HG03469 (cell line): ENCODE measurements at regions not wholly inside any gene's neighbourhood (a gene's known extent, or its start where the extent isn't known, plus 50 kb on each side); places are given as distances from the start of the nearest gene placed in this dataset.
"Not testable (repeated sequence)": the region's sequence is repeated elsewhere in the genome, so short reads cannot be mapped to it uniquely, and the experiment has no call there.

Experiments
- ATAC-seq: cut with Tn5 transposase; IDR thresholded peaks from one replicate; pipeline ENCODE4 v1.9.1; 2021; ENCODE audit warnings: mild to moderate bottlenecking, moderate library complexity, moderate number of reproducible peaks; ENCODE audit not compliant: unreplicated experiment

DNA sequence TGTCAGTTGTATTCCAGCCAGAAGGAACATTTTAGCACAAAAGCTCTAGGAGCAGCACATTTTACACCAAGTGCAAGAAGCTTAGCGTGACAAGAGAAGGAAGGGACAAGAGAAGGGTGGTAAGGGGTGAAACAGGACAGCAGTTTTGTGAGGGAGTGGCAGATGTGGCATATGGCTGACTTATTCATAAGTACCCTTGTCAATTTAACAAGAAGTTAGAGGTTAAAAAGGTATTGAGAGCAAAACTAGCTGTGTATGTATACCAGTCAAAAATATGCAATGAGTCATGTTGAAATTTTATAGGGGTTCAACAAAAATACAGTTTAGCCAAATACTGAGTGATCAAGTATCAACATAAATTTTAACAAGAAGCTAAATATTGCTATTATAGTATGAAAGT is 561.5 kb upstream of the POT1 start:
- ATAC-seq: no peak

GRCh38 chr7:125490167-125490566 is 560.5 kb upstream of the POT1 start:
- ATAC-seq: no peak

DNA sequence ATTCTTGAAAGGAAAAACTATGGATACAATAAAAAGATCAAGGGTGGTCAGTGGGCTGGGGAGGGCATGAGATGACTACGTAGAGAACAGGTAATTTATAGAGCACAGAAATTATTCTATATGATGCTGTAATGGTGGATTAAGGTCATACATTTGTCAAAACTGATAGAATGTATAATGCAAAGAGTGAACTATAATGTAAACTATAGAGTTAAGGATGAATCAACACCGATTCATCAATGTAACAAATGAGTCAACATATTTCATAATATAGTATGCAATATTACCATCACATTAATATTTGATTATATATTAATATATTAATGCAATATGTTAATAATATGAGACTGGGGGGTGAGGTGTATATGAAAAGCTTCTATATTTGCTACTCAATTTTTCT is 555.6 kb upstream of the POT1 start:
- ATAC-seq: no peak

DNA sequence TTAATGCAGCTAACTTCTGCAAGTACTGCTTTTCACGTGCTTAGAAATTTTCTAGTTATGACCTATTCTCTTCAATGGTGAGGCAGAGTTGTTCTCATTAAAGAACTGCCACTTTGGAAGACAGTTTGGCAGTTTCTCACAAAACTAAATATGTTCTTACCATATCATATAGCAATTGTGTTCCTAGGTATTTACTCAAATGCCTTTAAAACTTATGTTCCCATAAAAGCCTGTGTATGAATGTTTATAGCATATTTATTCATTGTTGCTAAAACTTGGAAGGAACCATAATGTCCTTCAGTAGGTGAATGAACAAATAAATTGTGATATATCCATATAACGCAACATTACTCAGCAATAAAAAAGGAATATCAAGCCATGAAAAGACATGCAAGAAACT is 555.1 kb upstream of the POT1 start:
- ATAC-seq: no peak

- ATAC-seq: no peak
Observed at GRCh38 chr7:125481323-125481722, 551.7 kb upstream of the POT1 start.

DNA sequence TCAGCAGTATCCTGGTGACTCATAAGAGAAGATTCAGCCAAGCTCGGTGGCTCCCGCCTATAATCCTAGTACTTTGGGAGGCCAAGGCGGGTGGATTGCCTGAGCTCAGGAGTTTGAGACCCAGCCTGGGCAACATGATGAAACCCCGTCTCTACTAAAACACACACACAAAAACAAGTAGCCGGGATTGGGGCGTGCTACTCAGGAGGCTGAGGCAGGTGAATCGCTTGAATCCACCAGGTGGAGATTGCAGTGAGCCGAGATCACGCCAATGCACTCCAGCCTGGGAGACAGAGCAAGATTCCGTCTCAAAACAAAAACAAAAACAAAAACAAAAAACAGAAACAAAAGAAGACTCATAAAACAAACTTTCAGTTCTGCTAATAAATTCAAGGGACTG is 551.1 kb upstream of the POT1 start:
- ATAC-seq: no peak

DNA sequence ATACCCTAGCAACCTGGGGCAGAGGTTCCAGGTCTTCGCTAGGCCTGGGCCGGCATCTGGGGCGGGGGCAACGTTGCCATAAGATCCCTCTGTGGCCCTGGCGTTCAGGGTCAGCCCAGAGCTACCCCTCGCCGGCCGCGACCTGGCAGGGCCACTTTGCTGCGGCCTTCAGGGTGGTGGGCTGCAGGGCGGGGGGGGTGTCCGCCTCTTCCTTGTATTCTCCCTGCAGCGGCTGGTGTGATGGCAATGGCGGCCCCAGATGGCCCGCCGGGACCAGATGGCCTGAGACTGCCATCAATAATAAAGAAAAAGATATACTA is 539.2 kb upstream of the POT1 start:
- no peak for ATAC-seq

DNA sequence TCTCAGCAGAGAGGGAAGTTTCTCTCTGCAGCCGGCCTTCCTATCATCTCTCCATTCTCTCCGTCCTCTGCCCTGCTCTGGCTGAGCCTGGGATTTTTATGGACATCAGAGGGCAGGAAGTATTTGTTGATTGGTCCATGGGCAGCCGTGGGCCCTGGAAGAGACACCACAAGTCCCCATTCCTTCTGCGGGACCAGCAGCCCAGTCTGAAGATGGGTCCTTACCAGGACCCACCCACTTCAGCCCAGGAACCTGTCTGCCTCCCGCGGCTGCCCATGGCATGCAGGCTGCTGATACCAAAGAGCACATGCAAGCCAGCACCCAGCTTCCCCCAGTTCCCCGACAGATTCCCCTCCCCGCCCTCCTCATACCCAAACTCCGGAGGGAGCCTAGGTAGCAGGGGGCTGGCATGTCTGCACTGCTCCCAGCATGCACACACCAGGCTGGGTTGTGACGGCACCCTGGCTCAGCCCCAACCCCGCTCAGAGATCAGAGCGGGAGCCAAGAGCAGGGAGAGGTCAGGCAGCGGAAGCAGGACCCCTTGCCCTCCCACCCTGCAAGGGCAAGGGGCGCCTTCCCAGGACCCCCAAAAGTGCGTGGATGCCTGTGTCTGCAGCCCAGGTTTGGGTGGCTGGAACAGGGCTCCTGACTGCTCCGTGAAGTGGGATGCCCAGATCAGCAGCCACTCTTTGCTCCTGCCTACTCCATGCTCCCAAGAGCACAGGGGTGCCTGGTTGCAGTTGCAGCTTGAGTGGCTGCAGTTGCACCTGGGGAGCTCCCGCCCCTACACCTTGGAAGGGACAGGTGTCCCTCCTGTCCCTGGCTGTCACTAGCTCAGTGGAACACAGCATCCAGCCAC is 538.6 kb upstream of the POT1 start:
- ATAC-seq: no peak

DNA sequence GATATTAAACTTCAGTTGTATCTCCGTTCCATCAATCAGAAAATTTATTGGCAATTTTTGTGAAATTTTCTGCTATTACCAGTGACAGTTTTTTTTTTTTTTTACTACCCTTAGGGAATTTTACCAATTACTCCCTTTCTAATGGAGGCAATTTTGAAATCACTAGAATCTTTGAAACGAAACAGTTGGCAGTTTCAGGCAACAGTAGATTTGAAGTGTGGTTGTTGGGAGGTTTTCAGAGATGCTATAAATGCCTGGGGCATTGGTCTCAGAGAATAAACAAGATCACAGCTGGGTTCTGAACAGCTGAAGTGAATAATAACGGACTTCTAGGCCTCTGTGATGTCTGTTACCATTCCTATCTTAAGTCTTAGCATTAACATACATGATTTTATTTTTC is 535.9 kb upstream of the POT1 start:
- ATAC-seq: no peak

- no peak for ATAC-seq
Observed at GRCh38 chr7:125462615-125463014, 533.0 kb upstream of the POT1 start.

DNA sequence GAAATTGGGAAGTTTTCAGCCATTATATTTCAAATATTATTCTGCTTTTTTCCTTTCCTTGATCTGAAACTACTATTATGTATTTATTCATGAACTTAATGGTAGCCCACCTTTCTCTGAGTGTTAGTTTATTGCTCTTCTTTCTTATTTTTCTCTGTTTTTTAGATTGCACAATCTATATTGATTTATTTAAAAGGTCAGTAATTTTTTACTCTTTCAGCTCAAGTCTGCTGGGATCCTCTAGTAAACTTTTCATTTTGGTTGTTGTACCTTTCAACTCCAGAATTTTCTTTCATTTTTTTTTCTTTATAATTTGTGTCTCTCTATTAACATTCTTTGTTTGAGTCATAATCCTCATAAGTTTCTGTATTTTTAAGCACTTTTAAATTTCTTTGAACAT is 529.4 kb upstream of the POT1 start:
- no peak for ATAC-seq

GRCh38 chr7:125450749-125451148 is 521.1 kb upstream of the POT1 start:
- ATAC-seq: no peak

DNA sequence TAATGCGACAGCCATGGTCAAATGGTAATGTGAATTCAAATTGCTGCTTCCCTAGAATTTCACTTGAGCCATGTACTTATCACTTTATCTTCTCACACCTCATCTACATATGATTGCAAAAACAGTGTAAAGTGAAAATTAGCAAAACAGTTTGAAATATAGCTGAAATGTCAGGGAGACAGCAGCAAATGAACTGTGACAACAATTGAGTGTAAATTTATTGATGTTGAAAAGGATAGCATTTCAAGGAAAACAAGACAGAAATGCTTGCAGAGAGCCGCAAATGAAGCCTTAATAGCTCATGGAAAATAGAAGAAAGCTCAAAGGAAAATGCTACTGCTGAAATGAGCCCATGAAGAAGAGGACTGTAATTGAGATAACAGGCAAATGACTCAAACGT is 516.2 kb upstream of the POT1 start:
- ATAC-seq: no peak

- no peak for ATAC-seq
Observed at GRCh38 chr7:125444864-125445263, 515.2 kb upstream of the POT1 start.

DNA sequence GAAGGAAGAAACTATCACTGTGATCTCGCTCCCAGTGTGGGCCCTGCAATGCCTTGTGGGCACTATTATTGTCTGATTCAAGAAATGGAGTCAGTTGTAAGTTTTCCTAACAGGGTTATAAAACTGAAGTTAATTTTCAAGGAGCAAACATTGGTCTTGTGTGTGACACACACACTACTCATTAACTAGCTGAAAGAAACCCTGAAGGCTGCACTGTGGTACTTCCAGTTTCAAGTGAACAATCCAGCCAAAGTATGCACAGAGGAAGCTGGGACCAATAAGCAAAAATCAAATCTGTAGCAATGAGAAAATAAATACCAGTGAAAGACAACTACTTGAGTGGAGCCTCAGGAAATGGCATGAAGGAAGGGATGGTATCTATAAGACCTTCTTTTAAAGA is 506.6 kb upstream of the POT1 start:
- ATAC-seq: no peak

- ATAC-seq: no peak
Observed at GRCh38 chr7:125431349-125431748, 501.7 kb upstream of the POT1 start.

DNA sequence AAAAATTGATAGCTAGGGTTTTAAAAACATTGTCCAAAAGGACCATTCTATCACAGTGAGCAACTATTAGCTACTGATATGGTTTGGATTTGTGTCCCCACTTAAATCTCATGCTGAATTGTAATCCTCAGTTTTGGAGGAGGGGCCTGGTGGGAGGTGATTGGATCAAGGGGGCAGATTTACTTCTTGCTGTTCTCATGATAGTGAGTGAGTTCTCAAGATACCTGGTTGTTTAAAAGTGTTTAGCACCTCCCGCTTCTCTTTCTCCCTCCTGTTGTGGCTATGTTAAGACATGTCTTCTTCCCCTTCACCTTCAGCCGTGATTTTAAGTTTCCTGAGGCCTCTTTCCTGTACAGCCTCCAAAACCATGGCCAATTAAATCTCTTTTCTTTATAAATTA is 500.4 kb upstream of the POT1 start:
- ATAC-seq: no peak

DNA sequence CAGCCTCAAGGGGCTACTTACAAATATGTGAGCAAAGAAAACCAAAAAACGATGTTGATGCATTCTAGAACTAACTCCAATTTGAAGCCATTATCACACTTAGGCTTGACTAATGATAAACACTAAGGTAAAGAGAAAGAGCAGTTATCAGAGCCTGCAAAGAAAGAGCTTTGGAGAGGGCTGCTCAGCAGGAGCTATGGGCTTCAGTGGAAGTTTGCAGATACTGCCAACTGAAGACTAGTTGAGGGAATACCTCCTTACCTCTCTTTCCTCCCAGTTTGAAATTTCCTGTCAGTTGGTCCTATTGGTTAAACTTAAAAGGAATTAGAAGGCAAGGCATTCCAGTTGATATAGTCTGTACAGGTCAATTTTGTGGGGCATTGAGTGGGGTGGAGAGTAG is 498.1 kb upstream of the POT1 start:
- ATAC-seq: no peak

DNA sequence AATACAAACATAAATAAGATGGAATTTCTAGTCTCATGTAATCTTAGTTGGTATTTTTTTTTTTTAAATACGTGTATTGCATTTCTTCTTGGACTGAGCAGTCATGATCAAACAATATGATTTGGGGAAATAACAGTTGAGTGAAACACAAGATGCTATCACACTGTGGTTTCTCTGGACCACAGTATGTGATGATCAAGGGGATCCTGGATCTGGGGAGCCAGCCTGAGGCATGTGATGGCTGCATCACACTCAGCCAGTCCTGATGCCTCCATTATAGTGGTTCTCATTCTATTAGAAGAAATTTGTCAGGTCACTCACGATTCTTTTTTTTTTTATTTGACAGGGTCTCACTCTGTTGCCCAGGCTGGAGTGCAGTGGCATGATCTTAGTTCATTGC is 495.9 kb upstream of the POT1 start:
- ATAC-seq: no peak

- no peak for ATAC-seq
Observed at GRCh38 chr7:125424721-125425120, 495.1 kb upstream of the POT1 start.

GRCh38 chr7:125423458-125424155 is 494.0 kb upstream of the POT1 start:
- no peak for ATAC-seq

DNA sequence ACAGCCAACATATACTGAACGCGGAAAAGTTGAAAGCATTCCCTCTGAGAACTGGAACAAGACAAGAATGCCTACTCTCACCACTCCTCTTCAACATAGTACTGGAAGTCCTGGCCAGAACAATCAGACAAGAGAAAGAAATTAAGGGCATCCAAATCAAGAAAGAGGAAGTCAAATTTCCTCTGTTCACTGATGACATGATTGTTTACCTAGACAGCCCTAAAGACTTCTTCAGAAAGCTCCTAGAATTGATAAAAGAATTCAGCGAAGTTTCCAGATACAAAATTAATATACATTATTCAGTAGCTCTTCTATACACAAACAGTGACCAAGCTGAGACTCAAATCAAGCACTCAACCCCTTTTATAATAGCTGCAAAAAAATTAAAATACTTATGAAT is 491.8 kb upstream of the POT1 start:
- not testable (repeated sequence) for ATAC-seq
